ENCODE measurements at regions not wholly inside any gene's neighbourhood (a gene's known extent, or its start where the extent isn't known, plus 50 kb on each side); places are given as distances from the start of the nearest gene placed in this dataset.
A peak's percentile ranks its signal among the peaks of the same experiment; 100 is the strongest.

DNA sequence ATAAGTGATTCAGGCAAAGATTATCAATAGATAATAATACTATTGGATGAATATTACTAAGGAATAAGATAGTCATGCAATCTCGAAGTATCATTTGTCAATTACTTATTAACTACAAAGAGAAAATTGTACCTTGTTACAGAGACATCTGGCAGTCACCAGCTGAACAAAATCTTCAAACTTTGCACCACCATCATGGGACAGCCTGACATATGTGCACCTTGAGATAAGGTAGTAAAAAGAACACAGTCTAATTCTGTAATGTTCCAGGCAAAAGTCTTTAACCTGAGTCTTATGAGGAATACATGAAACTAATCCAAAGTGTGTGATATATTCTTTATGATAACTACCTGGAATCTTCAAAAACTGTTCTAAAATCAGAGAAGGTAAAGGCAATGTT lies 423.0 kb upstream of the ZNF608 start:
- DNase-seq: no peak

DNA sequence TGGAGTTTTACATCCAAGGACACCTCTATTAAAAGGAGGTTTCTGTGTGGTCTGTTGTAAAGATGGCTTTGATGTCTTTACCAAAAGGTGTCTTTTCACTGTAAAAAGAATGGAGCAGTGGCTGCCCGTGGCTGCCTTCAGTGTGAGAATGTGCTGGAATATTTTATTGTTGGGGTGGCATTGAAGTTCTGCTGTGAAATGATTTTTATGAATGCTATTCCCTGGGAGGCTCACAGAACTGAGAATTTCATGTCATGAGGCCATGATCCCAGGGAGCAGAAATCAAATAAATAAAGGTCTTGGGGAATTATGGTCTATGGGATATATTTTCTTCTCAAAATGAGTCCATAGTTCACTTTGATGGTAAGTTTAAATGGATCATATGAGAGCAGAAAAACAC lies 425.2 kb upstream of the ZNF608 start:
- DNase-seq: no peak

DNA sequence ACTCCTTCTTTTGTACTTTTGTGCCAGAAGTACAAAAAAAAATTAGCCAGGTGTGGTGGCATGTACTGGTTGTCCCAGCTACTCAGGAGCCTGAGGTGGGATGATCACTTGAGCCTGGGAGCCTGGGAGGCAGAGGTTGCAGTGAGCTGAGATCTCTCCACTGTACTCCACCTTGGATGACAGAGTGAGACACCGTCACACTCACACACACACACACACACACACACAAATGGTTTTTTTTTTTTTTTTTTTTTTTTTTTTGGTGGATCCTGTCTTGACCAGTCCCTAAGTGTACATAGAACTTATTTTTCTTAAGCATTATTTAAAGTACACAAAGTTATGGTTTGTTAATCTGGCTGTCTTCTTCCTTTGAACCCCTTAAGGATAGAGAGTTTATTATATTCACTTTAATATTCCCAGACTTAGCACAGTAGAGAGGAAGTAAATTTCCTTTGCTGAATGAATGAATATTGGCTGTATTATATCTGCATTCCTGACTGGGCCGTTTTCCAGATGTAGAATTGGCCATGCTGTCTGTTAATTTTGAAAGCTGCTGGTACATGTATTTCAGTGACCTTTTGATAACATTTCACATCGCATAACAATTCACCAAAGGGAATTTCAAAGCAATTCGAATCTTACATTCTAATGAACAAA lies 429.0 kb upstream of the ZNF608 start:
- no peak for DNase-seq

- DNase-seq: no peak
Measured at GRCh38 chr5:125176005-125176390, 429.6 kb upstream of the ZNF608 start.

GRCh38 chr5:125177340-125177739 lies 430.9 kb upstream of the ZNF608 start:
- no peak for DNase-seq

DNA sequence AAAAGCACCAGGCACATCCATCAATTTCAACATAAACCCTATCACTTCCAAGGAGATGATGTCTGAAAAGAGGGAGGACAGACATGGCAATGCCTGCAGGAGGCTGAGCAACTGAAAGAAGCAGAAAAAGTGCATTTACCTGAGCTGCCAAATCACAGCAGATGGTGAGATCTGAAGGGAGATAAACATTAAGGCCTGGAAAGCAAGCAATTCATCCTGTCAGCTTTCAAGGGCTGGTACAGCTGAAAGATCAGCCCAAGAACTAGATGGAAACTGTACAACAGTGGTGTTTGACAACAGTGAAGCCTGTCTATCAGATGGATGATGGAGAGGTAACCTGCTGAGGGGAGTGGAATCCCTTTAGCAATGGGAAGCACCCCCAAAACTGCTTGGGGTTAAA lies 433.2 kb upstream of the ZNF608 start:
- no peak for DNase-seq

- DNase-seq: no peak
Measured at GRCh38 chr5:125180231-125180829, 433.9 kb upstream of the ZNF608 start.

DNA sequence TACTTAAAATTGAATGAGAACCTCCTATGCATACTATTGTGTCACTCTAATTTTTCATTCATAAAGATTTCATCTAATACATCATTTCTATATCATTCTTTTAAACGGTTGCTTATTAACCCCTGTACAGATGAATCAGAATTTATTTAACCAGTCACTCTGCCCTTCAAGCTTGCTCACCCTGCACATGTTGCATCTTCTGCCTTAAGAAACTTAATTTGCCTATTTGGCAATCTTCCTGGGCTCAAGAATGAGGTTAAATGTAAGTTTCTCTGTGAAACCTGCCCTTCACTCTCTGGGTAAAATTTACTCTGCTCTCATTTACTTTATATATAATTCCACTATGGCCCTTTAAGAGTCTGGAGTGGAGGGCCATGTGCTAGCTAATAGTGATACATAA lies 434.7 kb upstream of the ZNF608 start:
- no peak for DNase-seq

DNA sequence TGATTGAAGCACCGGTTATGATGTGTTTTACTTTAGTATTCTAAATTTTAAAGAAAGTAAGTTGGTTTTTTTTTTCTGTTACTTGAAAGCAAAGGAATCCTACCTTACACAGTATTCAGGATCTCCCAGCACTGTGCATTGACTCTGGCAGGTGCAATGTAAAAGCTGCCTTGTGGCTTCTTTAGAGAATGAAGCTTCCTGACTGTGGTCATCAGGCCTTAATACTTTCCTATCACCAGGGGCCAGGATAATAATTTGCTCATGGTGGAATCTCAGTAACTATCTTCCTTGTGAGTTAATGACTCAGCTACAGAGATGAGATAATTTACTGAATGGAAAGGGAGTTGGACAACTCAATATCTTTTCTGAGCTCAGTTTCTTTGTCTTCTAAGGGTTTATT lies 435.5 kb upstream of the ZNF608 start:
- no peak for DNase-seq

DNA sequence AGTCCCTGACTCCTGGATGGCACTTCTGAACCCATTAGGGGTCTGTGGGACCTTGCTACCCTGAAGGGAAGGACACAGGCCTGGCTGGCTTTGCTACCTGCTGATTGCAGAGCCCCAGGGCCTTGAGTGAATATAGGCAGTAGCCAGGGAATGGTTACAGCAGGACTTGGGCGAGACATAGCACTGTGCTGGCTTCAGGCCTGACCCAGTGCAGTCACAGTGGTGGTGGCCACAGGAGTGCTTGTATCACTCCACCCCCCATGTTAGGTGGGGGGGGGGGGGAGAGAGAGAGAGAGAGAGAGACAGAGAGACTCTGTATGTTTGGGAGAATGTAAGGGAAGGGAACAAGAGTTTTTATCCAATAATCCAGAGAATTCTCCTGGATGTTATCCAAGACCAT lies 439.3 kb upstream of the ZNF608 start:
- no peak for DNase-seq

GRCh38 chr5:125186911-125187375 lies 440.5 kb upstream of the ZNF608 start:
- DNase-seq: no peak

- DNase-seq: no peak
Measured at GRCh38 chr5:125189531-125189941, 443.1 kb upstream of the ZNF608 start.

- no peak for DNase-seq
Measured at GRCh38 chr5:125190232-125191087, 444.0 kb upstream of the ZNF608 start.

- DNase-seq: no peak
Measured at GRCh38 chr5:125194883-125195282, 448.4 kb upstream of the ZNF608 start.

GRCh38 chr5:125196481-125197111 lies 450.2 kb upstream of the ZNF608 start:
- DNase-seq: peak in 1 of 51 donors; percentile 13

GRCh38 chr5:125197321-125197720 lies 450.9 kb upstream of the ZNF608 start:
- DNase-seq: no peak

- DNase-seq: peak in 43 of 51 donors; percentile 1 to 83 (median 52)
Measured at GRCh38 chr5:125198270-125198974, 452.0 kb upstream of the ZNF608 start.

- no peak for DNase-seq
Measured at GRCh38 chr5:125199373-125199772, 452.9 kb upstream of the ZNF608 start.

GRCh38 chr5:125199968-125200865 lies 453.8 kb upstream of the ZNF608 start:
- peak in 29 of 51 donors; percentile 3 to 61 (median 30) for DNase-seq

- DNase-seq: no peak
Measured at GRCh38 chr5:125200866-125201373, 454.5 kb upstream of the ZNF608 start.
